K562 (cell line): ENCODE measurements at regions not wholly inside any gene's neighbourhood (a gene's known extent, or its start where the extent isn't known, plus 50 kb on each side); places are given as distances from the start of the nearest gene placed in this dataset.

Experiments
- ATAC-seq: fragments of 200-7000 bp; cut with Tn5 transposase; 3 replicates; pipeline ENCODE4 v1.9.1; 2020; ENCODE audit warnings: moderate library complexity
- BruUV-seq: library from RNA; stranded (reverse); fragments of 400-500 nt; replicated peaks from 2 replicates; lab custom pipeline; 2021; lab: Mats Ljungman, UMichigan
- CTCF ChIA-PET: fragments of 300-600 bp; formaldehyde crosslinking; extraction: SDS; loops from one replicate; lab custom pipeline; 2021; ENCODE audit warnings: low intra/inter-chr PET ratio; lab: Yijun Ruan, JAX
- POLR2A ChIA-PET: fragments of 300-600, 350-650 bp; sonication (Branson Sonifier 250); formaldehyde crosslinking; extraction: SDS; loops from one replicate; lab custom pipeline; 2021; ENCODE audit warnings: antibody characterized with exemption, inconsistent platforms; lab: Yijun Ruan, JAX
- DNase-seq, 4 experiments: peaks; one replicate each; pipeline versions ENCODE4 v3.0.0 to v3.0.0-alpha.2; 2011 to 2018; ENCODE audit warnings: low spot score in 3 of 4, mixed read lengths in 3 of 4; ENCODE audit errors: extremely low read depth in 1 of 4
- FAIRE-seq: peaks from 2 replicates; lab custom pipeline; 2011; peaks lifted over from hg19 to GRCh38; lab: Jason Lieb, UNC
- H2AFZ ChIP-seq: 2 replicates; pipeline ENCODE4 v1.6.0; 2011; ENCODE audit warnings: low read depth, low read length, control low read depth, inconsistent platforms
- H3K27ac ChIP-seq: fragments of 200-600 bp; 3 replicates; pipeline ENCODE4 v1.8.0; 2011; ENCODE audit warnings: low read depth, mild to moderate bottlenecking, control low read depth, inconsistent platforms, low read length, moderate library complexity, mixed read lengths; ENCODE audit errors: extremely low read depth
- H3K27me3 ChIP-seq, 2 experiments: fragments of 300-600 bp in 1 of 2; 2 replicates in 1 of 2; 3 replicates in 1 of 2; pipeline versions ENCODE4 v1.6.0 to v1.8.0; 2011; ENCODE audit warnings: inconsistent platforms in 2 of 2, low read length in 2 of 2, mild to moderate bottlenecking in 1 of 2, mixed read lengths in 1 of 2, moderate library complexity in 1 of 2; ENCODE audit not compliant: control insufficient read depth in 2 of 2, insufficient read depth in 2 of 2
- H3K36me3 ChIP-seq: fragments of 300-600 bp; 3 replicates; pipeline ENCODE4 v1.8.0; 2011; ENCODE audit warnings: mild to moderate bottlenecking, low read length, inconsistent platforms; ENCODE audit not compliant: control insufficient read depth, insufficient read depth
- H3K4me1 ChIP-seq, 2 experiments: fragments of 200-600 bp in 1 of 2; replicated peaks in 1 of 2; 2 replicates in 1 of 2; 3 replicates in 1 of 2; pipeline versions ENCODE4 v1.5.1 to v1.8.0; 2011; ENCODE audit warnings: inconsistent platforms in 2 of 2, low read length in 2 of 2, mild to moderate bottlenecking in 1 of 2, mixed read lengths in 1 of 2, moderate library complexity in 1 of 2; ENCODE audit not compliant: control insufficient read depth in 2 of 2, insufficient read depth in 2 of 2
- H3K4me2 ChIP-seq: 2 replicates; pipeline ENCODE4 v1.6.1; 2011; ENCODE audit warnings: low read length, control low read depth, inconsistent platforms, mixed read lengths; ENCODE audit not compliant: insufficient read depth
- H3K4me3 ChIP-seq: fragments of 200-600 bp; sonication (generic), shearing (Covaris generic); 2 replicates; pipeline ENCODE4 v1.5.1; 2016; ENCODE audit warnings: control low read depth, inconsistent platforms
- H3K79me2 ChIP-seq: fragments of 200-600 bp; 3 replicates; pipeline ENCODE4 v1.8.0; 2011; ENCODE audit warnings: low read length, inconsistent platforms; ENCODE audit not compliant: control insufficient read depth, insufficient read depth
- H3K9ac ChIP-seq, 2 experiments: 2 replicates each; pipeline versions ENCODE4 v1.6.0 to v1.6.1; 2011; ENCODE audit warnings: low read depth in 2 of 2, low read length in 2 of 2, control low read depth in 1 of 2, inconsistent platforms in 1 of 2, mild to moderate bottlenecking in 1 of 2, mixed read lengths in 1 of 2; ENCODE audit not compliant: insufficient read depth in 1 of 2
- H3K9me1 ChIP-seq: one replicate; pipeline ENCODE4 v1.6.0; 2011; ENCODE audit warnings: inconsistent platforms, mild to moderate bottlenecking, low read length, moderate library complexity; ENCODE audit not compliant: control insufficient read depth, insufficient read depth
- H3K9me3 ChIP-seq: replicated peaks from 2 replicates; pipeline ENCODE4 v1.5.1; 2011; ENCODE audit warnings: low read depth, low read length, inconsistent platforms; ENCODE audit not compliant: control insufficient read depth, insufficient read depth
- H4K20me1 ChIP-seq: replicated peaks from 2 replicates; pipeline ENCODE4 v1.6.1; 2011; ENCODE audit warnings: low read length, inconsistent platforms, mixed read lengths; ENCODE audit not compliant: control insufficient read depth, insufficient read depth
- BCOR ChIP-seq: fragments of 450-650 bp; IDR thresholded peaks from 2 replicates; pipeline ENCODE4 v1.6.1; 2016
- EZH2 ChIP-seq: IDR thresholded peaks from 2 replicates; pipeline ENCODE4 v1.6.1; 2012; ENCODE audit warnings: low read depth, mild to moderate bottlenecking, inconsistent platforms, low read length, borderline replicate concordance
- GABPA ChIP-seq: fragments of 200-800 bp; sonication (Bioruptor generic); conservative IDR thresholded peaks from 2 replicates; pipeline ENCODE4 v1.6.1; 2016; ENCODE audit warnings: low read depth, missing genetic modification characterization, missing compliant biosample characterization
- HBP1 ChIP-seq: fragments of 450-650 bp; formaldehyde crosslinking; IDR thresholded peaks from 2 replicates; pipeline ENCODE4 v1.4.0; 2022; ENCODE audit warnings: missing genetic modification characterization
- HDAC6 ChIP-seq: IDR thresholded peaks from 2 replicates; pipeline ENCODE4 v1.6.1; 2012; ENCODE audit warnings: low read depth, mild to moderate bottlenecking, control low read depth, inconsistent platforms, low read length, moderate library complexity
- LEF1 ChIP-seq: fragments of 450-650 bp; IDR thresholded peaks from 2 replicates; pipeline ENCODE4 v1.6.1; 2016; ENCODE audit warnings: mild to moderate bottlenecking
- NRF1 ChIP-seq, 2 experiments: fragments of 450-650 bp; IDR thresholded peaks in 1 of 2; conservative IDR thresholded peaks in 1 of 2; 2 replicates each; pipeline ENCODE4 v1.6.1; 2014; ENCODE audit warnings: mild to moderate bottlenecking in 2 of 2
- RNF219 ChIP-seq: fragments of 250-450 bp; sonication (Bioruptor Pico); IDR thresholded peaks from 2 replicates; pipeline ENCODE4 v1.5.0; 2022; ENCODE audit warnings: mild to moderate bottlenecking
- TAF9B ChIP-seq: fragments of 450-650 bp; IDR thresholded peaks from 2 replicates; pipeline ENCODE4 v1.6.1; 2018; ENCODE audit warnings: mild to moderate bottlenecking; ENCODE audit not compliant: partially characterized antibody
- TOE1 ChIP-seq, 2 experiments: fragments of 450-650 bp in 1 of 2; sonication (generic) in 1 of 2; formaldehyde crosslinking in 1 of 2; IDR thresholded peaks; 2 replicates each; pipeline versions ENCODE4 v1.7.1 to v1.8.0; 2016 to 2022; ENCODE audit warnings: borderline replicate concordance in 2 of 2, mild to moderate bottlenecking in 2 of 2, antibody characterized with exemption in 1 of 2, inconsistent platforms in 1 of 2, low read depth in 1 of 2, missing genetic modification reagents in 1 of 2, moderate library complexity in 1 of 2
- ZNF586 ChIP-seq: fragments of 450-650 bp; formaldehyde crosslinking; conservative IDR thresholded peaks from 2 replicates; pipeline ENCODE4 v1.4.0; 2020; ENCODE audit warnings: mild to moderate bottlenecking, moderate library complexity
- ZNF707 ChIP-seq: fragments of 250-450 bp; sonication (Bioruptor Pico); conservative IDR thresholded peaks from 2 replicates; pipeline ENCODE4 v1.8.0; 2022; ENCODE audit warnings: inconsistent platforms, mild to moderate bottlenecking, moderate library complexity
- WGBS: fragments of 100-300 bp; shearing (Covaris generic); methylation state at CpG from one replicate; pipeline ENCODE4 v1.1.6; 2016; ENCODE audit warnings: low coverage, mixed read lengths; ENCODE audit not compliant: insufficient coverage; ENCODE audit errors: missing lambda C conversion rate; 5-methylcytosine and 5-hydroxymethylcytosine counted together
- in situ Hi-C: fragments of 300-500 bp; cut with MboI; formaldehyde crosslinking; loops from 4 replicates; pipeline ENCODE4 v1.15.0; 2018; ENCODE audit warnings: inconsistent platforms, mixed read lengths
- intact Hi-C: fragments of 100-400 bp; cut with micrococcal nuclease; formaldehyde crosslinking; loops from 2 replicates; pipeline ENCODE4 v1.14.2; 2022
- TF ChIP-seq, protein P1 (sequence below): fragments of 450-650 bp; IDR thresholded peaks from 2 replicates; pipeline ENCODE4 v1.6.1; 2016; ENCODE audit warnings: antibody characterized with exemption
- TF ChIP-seq, protein P2 (sequence below): sonication (generic); formaldehyde crosslinking; IDR thresholded peaks from 2 replicates; pipeline ENCODE4 v1.8.0; 2022; ENCODE audit warnings: mild to moderate bottlenecking, missing genetic modification reagents
- TF ChIP-seq, protein P3 (sequence below): IDR thresholded peaks from 3 replicates; pipeline ENCODE4 v1.6.1; 2011; ENCODE audit warnings: borderline replicate concordance, mild to moderate bottlenecking; ENCODE audit not compliant: insufficient read length, insufficient read depth

DNA sequence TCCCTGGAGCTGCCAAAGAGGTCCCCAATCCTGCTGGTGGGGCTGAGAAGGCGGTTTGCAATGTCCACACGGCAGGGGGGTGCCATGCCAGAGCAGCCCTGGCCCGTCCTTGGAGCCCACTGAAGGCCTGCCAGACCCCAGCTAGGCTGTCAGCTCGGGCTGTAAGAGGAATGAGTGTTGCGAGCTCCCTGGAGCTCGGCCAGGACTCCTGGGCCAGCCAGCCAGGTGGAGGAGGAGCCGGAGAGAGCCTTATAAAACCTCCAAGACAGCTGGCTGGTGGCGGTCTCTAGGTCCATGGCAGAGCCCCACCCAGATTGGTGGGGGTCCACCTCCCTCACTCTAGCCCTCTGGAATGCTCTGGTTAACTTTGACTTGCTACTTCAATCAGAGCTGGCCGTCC lies 55.1 kb upstream of the CALN1 start (continued):
- no peak for TF ChIP-seq NRF1 (conservative IDR thresholded peaks at IDR 0.05 in 1 of 2, IDR thresholded peaks at IDR 0.05 in 1 of 2)
- no peak for TF ChIP-seq TAF9B
- TF ChIP-seq HBP1: no peak
- TF ChIP-seq EZH2: no peak
- TF ChIP-seq TOE1 (IDR thresholded peaks at IDR 0.05; ENCODE audit: borderline replicate concordance): no peak
- no peak for TF ChIP-seq TOE1 (CRISPR knock-in tag; IDR thresholded peaks at IDR 0.05; ENCODE audit: borderline replicate concordance, low read depth)
- no peak for TF ChIP-seq ZNF707 (CRISPR knock-in tag)
- no peak for TF ChIP-seq BCOR
- TF ChIP-seq HDAC6: no peak
- TF ChIP-seq GABPA (tag): no peak
- TF ChIP-seq ZNF586 (CRISPR knock-in tag): no peak
- TF ChIP-seq LEF1: no peak

DNA sequence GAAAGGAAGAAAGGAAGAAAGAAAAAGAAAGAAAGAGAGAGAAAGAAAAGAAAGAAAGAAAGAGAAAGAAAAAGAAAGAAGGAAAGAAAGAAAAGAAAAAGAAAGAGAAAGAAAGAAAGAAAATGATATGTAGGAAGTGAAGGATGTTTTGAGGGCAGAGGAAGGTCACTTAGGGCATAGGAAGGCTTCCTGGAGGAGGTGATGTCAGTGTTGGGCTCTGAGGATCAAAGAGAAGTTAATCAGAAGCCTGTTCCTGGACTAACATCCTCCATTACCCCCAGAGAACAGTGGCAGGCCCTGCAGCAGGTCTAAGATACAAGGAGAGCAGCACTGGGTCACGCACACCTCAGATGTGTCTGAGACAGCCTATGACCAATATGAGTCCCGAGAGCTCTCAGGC lies 54.7 kb upstream of the CALN1 start:
- H3K4me1 ChIP-seq: peaks cover 0 to 3% of the 10 kb centered on the region in 2 experiments; a peak in 1 of 5 replicates
- in situ Hi-C loops: no loop called here
- DNase-seq: no peak
- H2AFZ ChIP-seq: no peak overlapping the region
- ATAC-seq: no peak; the same call in 1 of the 3 replicates
- 0% methylated on average over 2 of the region's 2 CpGs for WGBS
- H3K27ac ChIP-seq: no peak overlapping the region
- H3K9ac ChIP-seq: no peak overlapping the region
- peaks cover 2 to 31% of the 10 kb centered on the region in 2 experiments; a peak in 3 of 5 replicates for H3K27me3 ChIP-seq
- no peaks in the 10 kb centered on the region for H4K20me1 ChIP-seq
- H3K36me3 ChIP-seq: no peaks in the 10 kb centered on the region
- H3K79me2 ChIP-seq: no peaks in the 10 kb centered on the region
- no peak overlapping the region for H3K4me3 ChIP-seq
- ChIA-PET POLR2A (interaction anchor here (1.2 kb wide), 1 partner anchor 28 kb away, joined by 3 read pairs; no protein-coding TSS in a partner anchor), CTCF (no interaction called here)
- no peak overlapping the region for H3K4me2 ChIP-seq
- H3K9me1 ChIP-seq: no peaks in the 10 kb centered on the region
- no peak for FAIRE-seq
- intact Hi-C loops: no loop called here
- no TSS peak for BruUV-seq
- no peaks in the 10 kb centered on the region for H3K9me3 ChIP-seq
- TF ChIP-seq, protein P1, sequence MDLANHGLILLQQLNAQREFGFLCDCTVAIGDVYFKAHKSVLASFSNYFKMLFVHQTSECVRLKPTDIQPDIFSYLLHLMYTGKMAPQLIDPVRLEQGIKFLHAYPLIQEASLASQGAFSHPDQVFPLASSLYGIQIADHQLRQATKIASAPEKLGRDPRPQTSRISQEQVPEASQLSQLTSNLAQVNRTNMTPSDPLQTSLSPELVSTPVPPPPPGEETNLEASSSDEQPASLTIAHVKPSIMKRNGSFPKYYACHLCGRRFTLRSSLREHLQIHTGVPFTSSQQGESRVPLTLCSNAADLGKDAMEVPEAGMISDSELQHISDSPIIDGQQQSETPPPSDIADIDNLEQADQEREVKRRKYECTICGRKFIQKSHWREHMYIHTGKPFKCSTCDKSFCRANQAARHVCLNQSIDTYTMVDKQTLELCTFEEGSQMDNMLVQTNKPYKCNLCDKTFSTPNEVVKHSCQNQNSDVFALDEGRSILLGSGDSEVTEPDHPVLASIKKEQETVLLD: no peak
- TF ChIP-seq, protein P2, sequence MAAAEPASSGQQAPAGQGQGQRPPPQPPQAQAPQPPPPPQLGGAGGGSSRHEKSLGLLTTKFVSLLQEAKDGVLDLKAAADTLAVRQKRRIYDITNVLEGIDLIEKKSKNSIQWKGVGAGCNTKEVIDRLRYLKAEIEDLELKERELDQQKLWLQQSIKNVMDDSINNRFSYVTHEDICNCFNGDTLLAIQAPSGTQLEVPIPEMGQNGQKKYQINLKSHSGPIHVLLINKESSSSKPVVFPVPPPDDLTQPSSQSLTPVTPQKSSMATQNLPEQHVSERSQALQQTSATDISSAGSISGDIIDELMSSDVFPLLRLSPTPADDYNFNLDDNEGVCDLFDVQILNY (CRISPR knock-in tag): no peak
- no peak for TF ChIP-seq RNF219 (CRISPR knock-in tag)
- TF ChIP-seq, protein P3, sequence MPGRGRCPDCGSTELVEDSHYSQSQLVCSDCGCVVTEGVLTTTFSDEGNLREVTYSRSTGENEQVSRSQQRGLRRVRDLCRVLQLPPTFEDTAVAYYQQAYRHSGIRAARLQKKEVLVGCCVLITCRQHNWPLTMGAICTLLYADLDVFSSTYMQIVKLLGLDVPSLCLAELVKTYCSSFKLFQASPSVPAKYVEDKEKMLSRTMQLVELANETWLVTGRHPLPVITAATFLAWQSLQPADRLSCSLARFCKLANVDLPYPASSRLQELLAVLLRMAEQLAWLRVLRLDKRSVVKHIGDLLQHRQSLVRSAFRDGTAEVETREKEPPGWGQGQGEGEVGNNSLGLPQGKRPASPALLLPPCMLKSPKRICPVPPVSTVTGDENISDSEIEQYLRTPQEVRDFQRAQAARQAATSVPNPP: no peak
